Breast epithelium (tissue), 4 donors: ENCODE measurements at regions not wholly inside any gene's neighbourhood (a gene's known extent, or its start where the extent isn't known, plus 50 kb on each side); places are given as distances from the start of the nearest gene placed in this dataset.
"Not testable (repeated sequence)": the region's sequence is repeated elsewhere in the genome, so short reads cannot be mapped to it uniquely, and the experiment has no call there.

Experiments used
- DNase-seq, 2 donors: peaks; one replicate each; pipeline ENCODE4 v3.0.0-alpha.2; 2019; ENCODE audit warnings: low spot score in 2 of 2
- H3K27ac ChIP-seq, 2 donors: fragments of 200-600 bp; sonication (generic) in 1 of 2; one replicate each; pipeline ENCODE4 v1.5.1; 2016 to 2019; ENCODE audit warnings: mild to moderate bottlenecking in 1 of 2
- H3K27me3 ChIP-seq, 2 donors: fragments of 200-600 bp; sonication (generic) in 1 of 2; one replicate each; pipeline versions ENCODE4 v1.5.1 to v1.6.0; 2017 to 2019; ENCODE audit warnings: control low read depth in 1 of 2, mild to moderate bottlenecking in 1 of 2
- H3K36me3 ChIP-seq: fragments of 200-600 bp; one replicate; pipeline ENCODE4 v1.5.1; 2019
- H3K4me1 ChIP-seq, 2 donors: fragments of 200-600 bp; sonication (generic); one replicate each; pipeline ENCODE4 v1.5.1; 2016 to 2019; ENCODE audit warnings: control low read depth in 1 of 2
- H3K4me3 ChIP-seq, 3 donors: fragments of 200-600 bp; sonication (generic); 1 replicate in 2 of 3; 2 replicates in 1 of 3; pipeline ENCODE4 v1.5.1; 2016 to 2019; ENCODE audit warnings: mild to moderate bottlenecking in 3 of 3, moderate library complexity in 2 of 3
- H3K9me3 ChIP-seq, 2 donors: fragments of 200-600 bp; sonication (generic) in 1 of 2; one replicate each; pipeline ENCODE4 v1.5.1; 2016 to 2019; ENCODE audit warnings: control low read depth in 1 of 2
- CTCF ChIP-seq, 3 donors: fragments of 450-650 bp; IDR thresholded peaks; one replicate each; pipeline ENCODE4 v1.5.1; 2016 to 2017; ENCODE audit warnings: antibody characterized with exemption in 3 of 3, mild to moderate bottlenecking in 3 of 3, moderate library complexity in 3 of 3
- POLR2A ChIP-seq: fragments of 450-650 bp; IDR thresholded peaks from one replicate; pipeline ENCODE4 v1.6.1; 2016; ENCODE audit warnings: antibody characterized with exemption, mild to moderate bottlenecking, moderate library complexity
- POLR2AphosphoS5 ChIP-seq, 3 donors: sonication (generic); formaldehyde crosslinking; IDR thresholded peaks; one replicate each; pipeline ENCODE4 v1.6.1; 2017; ENCODE audit warnings: antibody characterized with exemption in 3 of 3
- intact Hi-C: fragments of 100-400 bp; cut with DNase I; formaldehyde crosslinking; loops from one replicate; pipeline ENCODE4 v1.15.1; 2023; ENCODE audit warnings: low total_unique reads

DNA sequence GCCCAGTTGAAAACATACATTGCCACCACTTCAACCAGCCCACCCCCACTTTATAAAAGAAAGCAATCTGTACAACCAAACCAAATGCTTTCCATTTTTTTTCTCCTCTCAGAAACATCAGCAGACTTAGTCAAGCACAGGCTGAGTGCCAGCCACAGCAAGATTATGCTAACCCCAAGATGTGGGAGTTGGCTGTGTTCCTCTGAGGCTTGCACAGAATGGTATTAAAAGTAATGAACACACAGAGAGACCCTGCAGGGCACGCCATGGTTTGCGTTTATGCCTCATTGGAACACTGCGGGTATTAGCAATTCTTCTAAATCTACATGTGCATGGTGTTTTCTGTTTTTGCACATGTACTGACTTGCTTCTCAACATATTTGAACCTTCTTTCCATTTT is 419.9 kb upstream of the GRAMD2B start:
- intact Hi-C loops: no loop called here
- no peak overlapping the region for H3K4me3 ChIP-seq
- peaks cover 8 to 9% of the 10 kb centered on the region in 2 donors for H3K4me1 ChIP-seq
- peak overlapping the region; percentile 50 to 86 for H3K27ac ChIP-seq
- no peak for DNase-seq
- TF ChIP-seq POLR2A (no peak), CTCF (IDR thresholded peaks at IDR 0.05) (no peak), POLR2AphosphoS5 (IDR thresholded peaks at IDR 0.05) (no peak)
- no peaks in the 10 kb centered on the region for H3K9me3 ChIP-seq
- no peaks in the 10 kb centered on the region for H3K36me3 ChIP-seq
- H3K27me3 ChIP-seq: no peaks in the 10 kb centered on the region

DNA sequence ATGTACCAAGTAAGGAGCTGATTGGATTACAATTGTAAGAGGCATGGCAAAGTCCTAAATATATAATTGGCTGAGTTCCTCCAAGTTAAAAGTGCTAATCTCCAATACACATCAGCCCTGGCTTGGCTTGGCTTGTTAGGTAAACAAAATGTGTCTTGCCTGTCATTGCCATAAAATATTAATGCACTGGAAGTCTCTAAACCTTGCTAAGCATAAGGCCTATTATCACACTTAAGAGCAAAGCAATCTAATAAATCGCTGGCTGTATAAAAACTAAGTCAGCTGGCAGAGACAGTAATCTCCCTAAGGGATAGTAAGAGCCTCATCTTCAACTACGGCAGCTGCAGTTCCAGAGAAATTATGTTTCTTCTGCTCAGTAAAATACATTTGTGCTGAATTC is 418.6 kb upstream of the GRAMD2B start:
- TF ChIP-seq POLR2AphosphoS5 (IDR thresholded peaks at IDR 0.05) (no peak), CTCF (IDR thresholded peaks at IDR 0.05) (no peak), POLR2A (no peak)
- Histone ChIP-seq H3K4me3 (no peak overlapping the region), H3K27ac (peak overlapping the region in 1 of 2 donors; percentile 2), H3K9me3 (no peaks in the 10 kb centered on the region), H3K36me3 (no peaks in the 10 kb centered on the region), H3K27me3 (no peaks in the 10 kb centered on the region), H3K4me1 (peaks cover 8 to 9% of the 10 kb centered on the region in 2 donors)
- intact Hi-C loops: no loop called here
- no peak for DNase-seq

- peaks cover under 1 to 8% of the 10 kb centered on the region in 2 donors for H3K4me1 ChIP-seq
- no peak for TF ChIP-seq CTCF (IDR thresholded peaks at IDR 0.05)
- TF ChIP-seq POLR2AphosphoS5 (IDR thresholded peaks at IDR 0.05): no peak
- TF ChIP-seq POLR2A: no peak
- no peak overlapping the region for H3K4me3 ChIP-seq
- intact Hi-C loops: no loop called here
- no peaks in the 10 kb centered on the region for H3K27me3 ChIP-seq
- DNase-seq: no peak
- H3K36me3 ChIP-seq: no peaks in the 10 kb centered on the region
- H3K9me3 ChIP-seq: no peaks in the 10 kb centered on the region
- no peak overlapping the region for H3K27ac ChIP-seq
Measured at GRCh38 chr5:126007841-126008240, 415.4 kb upstream of the GRAMD2B start.

GRCh38 chr5:126009566-126009965 is 413.6 kb upstream of the GRAMD2B start:
- intact Hi-C loops: no loop called here
- Histone ChIP-seq H3K4me1 (no peaks in the 10 kb centered on the region), H3K9me3 (no peaks in the 10 kb centered on the region), H3K27ac (no peak overlapping the region), H3K36me3 (no peaks in the 10 kb centered on the region), H3K4me3 (no peak overlapping the region), H3K27me3 (no peaks in the 10 kb centered on the region)
- no peak for DNase-seq
- TF ChIP-seq POLR2A (no peak), POLR2AphosphoS5 (IDR thresholded peaks at IDR 0.05) (no peak), CTCF (IDR thresholded peaks at IDR 0.05) (no peak)

- intact Hi-C loops: not testable (repeated sequence)
Measured at GRCh38 chr5:126011526-126011925, 411.7 kb upstream of the GRAMD2B start.

GRCh38 chr5:126014676-126015075 is 408.5 kb upstream of the GRAMD2B start:
- Histone ChIP-seq H3K36me3 (no peaks in the 10 kb centered on the region), H3K27ac (peak overlapping the region in 1 of 2 donors; percentile 56), H3K4me3 (no peak overlapping the region), H3K27me3 (no peaks in the 10 kb centered on the region), H3K4me1 (no peaks in the 10 kb centered on the region), H3K9me3 (no peaks in the 10 kb centered on the region)
- intact Hi-C loops: no loop called here
- TF ChIP-seq CTCF (IDR thresholded peaks at IDR 0.05) (no peak), POLR2AphosphoS5 (IDR thresholded peaks at IDR 0.05) (no peak), POLR2A (no peak)
- no peak for DNase-seq

More at GRCh38 chr5:126011526-126011925, 411.7 kb upstream of the GRAMD2B start:
- H3K27ac ChIP-seq, H3K9me3 ChIP-seq, H3K4me1 ChIP-seq, DNase-seq, H3K27me3 ChIP-seq, H3K36me3 ChIP-seq, H3K4me3 ChIP-seq: not testable (repeated sequence)
